Lower leg skin (tissue), 3 donors: ENCODE measurements at regions not wholly inside any gene's neighbourhood (a gene's known extent, or its start where the extent isn't known, plus 50 kb on each side); places are given as distances from the start of the nearest gene placed in this dataset.

ENCODE experiments used
- POLR2A ChIP-seq, 2 donors: fragments of 450-650 bp; IDR thresholded peaks; one replicate each; pipeline ENCODE4 v1.6.1; 2016 to 2017; ENCODE audit warnings: antibody characterized with exemption in 2 of 2, mild to moderate bottlenecking in 1 of 2, moderate library complexity in 1 of 2
- TF ChIP-seq, protein P1 (sequence below), 3 donors: fragments of 450-650 bp; IDR thresholded peaks; one replicate each; pipeline ENCODE4 v1.5.1; 2016; ENCODE audit warnings: antibody characterized with exemption in 3 of 3, mild to moderate bottlenecking in 3 of 3, moderate library complexity in 2 of 3

DNA sequence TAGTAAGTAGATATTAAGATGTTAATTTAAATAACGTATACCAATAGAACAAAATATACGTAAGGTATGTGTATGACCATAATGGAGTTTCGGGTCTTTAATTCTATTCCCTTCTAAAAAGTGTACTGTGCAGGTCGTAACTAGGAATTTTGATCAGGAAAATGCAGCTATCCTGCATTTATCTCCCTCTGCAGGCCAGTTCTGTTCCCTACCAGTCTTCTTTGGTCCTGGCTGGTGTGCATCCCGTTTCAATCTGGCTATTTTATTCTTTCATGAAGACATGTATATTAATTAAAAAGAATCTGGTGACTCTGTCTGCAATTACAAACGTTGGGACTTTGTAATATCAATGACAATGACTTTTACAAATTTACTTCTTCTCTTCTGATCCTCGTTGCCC is 534.1 kb upstream of the AADAT start:
- TF ChIP-seq, protein P1, sequence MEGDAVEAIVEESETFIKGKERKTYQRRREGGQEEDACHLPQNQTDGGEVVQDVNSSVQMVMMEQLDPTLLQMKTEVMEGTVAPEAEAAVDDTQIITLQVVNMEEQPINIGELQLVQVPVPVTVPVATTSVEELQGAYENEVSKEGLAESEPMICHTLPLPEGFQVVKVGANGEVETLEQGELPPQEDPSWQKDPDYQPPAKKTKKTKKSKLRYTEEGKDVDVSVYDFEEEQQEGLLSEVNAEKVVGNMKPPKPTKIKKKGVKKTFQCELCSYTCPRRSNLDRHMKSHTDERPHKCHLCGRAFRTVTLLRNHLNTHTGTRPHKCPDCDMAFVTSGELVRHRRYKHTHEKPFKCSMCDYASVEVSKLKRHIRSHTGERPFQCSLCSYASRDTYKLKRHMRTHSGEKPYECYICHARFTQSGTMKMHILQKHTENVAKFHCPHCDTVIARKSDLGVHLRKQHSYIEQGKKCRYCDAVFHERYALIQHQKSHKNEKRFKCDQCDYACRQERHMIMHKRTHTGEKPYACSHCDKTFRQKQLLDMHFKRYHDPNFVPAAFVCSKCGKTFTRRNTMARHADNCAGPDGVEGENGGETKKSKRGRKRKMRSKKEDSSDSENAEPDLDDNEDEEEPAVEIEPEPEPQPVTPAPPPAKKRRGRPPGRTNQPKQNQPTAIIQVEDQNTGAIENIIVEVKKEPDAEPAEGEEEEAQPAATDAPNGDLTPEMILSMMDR (IDR thresholded peaks at IDR 0.05) = no peak
- TF ChIP-seq POLR2A (IDR thresholded peaks at IDR 0.05) = no peak
